GM12878 (cell line): ENCODE measurements at regions not wholly inside any gene's neighbourhood (a gene's known extent, or its start where the extent isn't known, plus 50 kb on each side); places are given as distances from the start of the nearest gene placed in this dataset.

Experiments used
- ATAC-seq: fragments of 200-7000 bp; cut with Tn5 transposase; 3 replicates; pipeline ENCODE4 v1.9.1; 2020; ENCODE audit warnings: mild to moderate bottlenecking, moderate library complexity
- BruUV-seq: library from RNA; stranded (reverse); fragments of 400-500 nt; replicated peaks from 2 replicates; lab custom pipeline; 2021; lab: Mats Ljungman, UMichigan
- CTCF ChIA-PET: fragments of 300-600 bp; sonication (Branson Sonifier 250); formaldehyde crosslinking; extraction: SDS; loops from one replicate; lab custom pipeline; 2021; ENCODE audit warnings: inconsistent platforms; lab: Yijun Ruan, JAX
- POLR2A ChIA-PET: fragments of 350-600 bp; formaldehyde crosslinking; extraction: SDS; loops from one replicate; lab custom pipeline; 2021; ENCODE audit warnings: inconsistent platforms; lab: Charles Lee
- RAD21 ChIA-PET: fragments of 300-600 bp; sonication (Branson Sonifier 250); formaldehyde crosslinking; loops from one replicate; lab custom pipeline; 2023; ENCODE audit warnings: antibody characterized with exemption; ENCODE audit not compliant: unreplicated experiment; lab: Charles Lee
- SMC1A ChIA-PET: fragments of 300-600 bp; sonication (Branson Sonifier 250); formaldehyde crosslinking; loops from one replicate; lab custom pipeline; 2023; ENCODE audit not compliant: unreplicated experiment, uncharacterized antibody; lab: Charles Lee
- DNase-seq: peaks from one replicate; pipeline ENCODE4 v3.0.0-alpha.2; 2011; ENCODE audit warnings: low read depth, low spot score
- FAIRE-seq: peaks from 3 replicates; lab custom pipeline; 2011; peaks lifted over from hg19 to GRCh38; lab: Jason Lieb, UNC
- H2AFZ ChIP-seq: 2 replicates; pipeline ENCODE4 v1.6.0; 2011; ENCODE audit warnings: low read depth, low read length, control low read depth; ENCODE audit not compliant: control insufficient read depth
- H3K27ac ChIP-seq: 2 replicates; pipeline ENCODE4 v1.5.1; 2011; ENCODE audit warnings: control low read depth; ENCODE audit not compliant: control insufficient read depth, insufficient read depth
- H3K27me3 ChIP-seq, 2 experiments: replicated peaks in 1 of 2; 2 replicates each; pipeline versions ENCODE4 v1.6.0 to v1.6.1; 2011; ENCODE audit warnings: low read length in 1 of 2; ENCODE audit not compliant: control insufficient read depth in 2 of 2, insufficient read depth in 2 of 2
- H3K36me3 ChIP-seq, 2 experiments: 2 replicates each; pipeline ENCODE4 v1.5.1; 2011; ENCODE audit warnings: low read length in 1 of 2; ENCODE audit not compliant: control insufficient read depth in 2 of 2, insufficient read depth in 2 of 2
- H3K4me1 ChIP-seq: 2 replicates; pipeline ENCODE4 v1.6.1; 2011; ENCODE audit warnings: mild to moderate bottlenecking, low read length, moderate library complexity, mixed read lengths; ENCODE audit not compliant: control insufficient read depth, insufficient read depth
- H3K4me2 ChIP-seq: 2 replicates; pipeline ENCODE4 v1.6.0; 2011; ENCODE audit warnings: control low read depth; ENCODE audit not compliant: control insufficient read depth, insufficient read depth
- H3K4me3 ChIP-seq: fragments of 200-600 bp; sonication (generic); 2 replicates; pipeline ENCODE4 v1.5.1; 2016
- H3K79me2 ChIP-seq: 2 replicates; pipeline ENCODE4 v1.6.0; 2011; ENCODE audit warnings: low read length; ENCODE audit not compliant: control insufficient read depth, insufficient read depth
- H3K9ac ChIP-seq: 2 replicates; pipeline ENCODE4 v1.8.0; 2011; ENCODE audit warnings: low read length, control low read depth, mixed read lengths; ENCODE audit not compliant: control insufficient read depth, insufficient read depth
- H3K9me3 ChIP-seq: replicated peaks from 3 replicates; pipeline ENCODE4 v1.5.1; 2011; ENCODE audit warnings: mild to moderate bottlenecking, low read length; ENCODE audit not compliant: control insufficient read depth, insufficient read depth
- H4K20me1 ChIP-seq: 2 replicates; pipeline ENCODE4 v1.6.0; 2011; ENCODE audit not compliant: control insufficient read depth, insufficient read depth
- CHD4 ChIP-seq: fragments of 200-600 bp; sonication (generic); IDR thresholded peaks from 2 replicates; pipeline ENCODE4 v1.6.1; 2016; ENCODE audit warnings: mild to moderate bottlenecking
- DPF2 ChIP-seq: fragments of 450-650 bp; IDR thresholded peaks from 2 replicates; pipeline ENCODE4 v1.6.1; 2017; ENCODE audit warnings: mild to moderate bottlenecking
- KDM1A ChIP-seq: fragments of 200-600 bp; sonication (generic); IDR thresholded peaks from 2 replicates; pipeline ENCODE4 v1.6.1; 2016; ENCODE audit warnings: borderline replicate concordance
- MYB ChIP-seq: fragments of 150-350 bp; IDR thresholded peaks from 2 replicates; pipeline ENCODE4 v1.6.1; 2014; ENCODE audit warnings: mild to moderate bottlenecking, low read depth, low read length, borderline replicate concordance
- NBN ChIP-seq: fragments of 450-650 bp; IDR thresholded peaks from 2 replicates; pipeline ENCODE4 v1.6.1; 2016
- NFXL1 ChIP-seq: fragments of 450-650 bp; IDR thresholded peaks from 2 replicates; pipeline ENCODE4 v1.6.1; 2017; ENCODE audit warnings: antibody characterized with exemption, mild to moderate bottlenecking, borderline replicate concordance
- ZBTB4 ChIP-seq: fragments of 450-650 bp; formaldehyde crosslinking; IDR thresholded peaks from 2 replicates; pipeline ENCODE4 v1.4.0; 2022; ENCODE audit warnings: mild to moderate bottlenecking, moderate library complexity
- ZNF622 ChIP-seq: fragments of 450-650 bp; IDR thresholded peaks from 2 replicates; pipeline ENCODE4 v1.6.1; 2017; ENCODE audit warnings: mild to moderate bottlenecking, inconsistent platforms
- WGBS: methylation state at CpG from one replicate; pipeline ENCODE4 v1.1.6; 2016; ENCODE audit warnings: low lambda C conversion rate; ENCODE audit not compliant: insufficient replicate concordance, insufficient coverage; ENCODE audit errors: missing lambda C conversion rate; 5-methylcytosine and 5-hydroxymethylcytosine counted together
- in situ Hi-C: fragments of 300-500 bp; cut with MboI; formaldehyde crosslinking; loops from 9 replicates; pipeline ENCODE4 v1.14.3; 2018; ENCODE audit warnings: mixed read lengths
- intact Hi-C: fragments of 100-400 bp; cut with micrococcal nuclease; formaldehyde crosslinking; loops from one replicate; pipeline ENCODE4 v1.14.2; 2022; ENCODE audit not compliant: unreplicated experiment

- no TSS peak for BruUV-seq
- Histone ChIP-seq H3K79me2 (no peaks in the 10 kb centered on the region), H3K36me3 (no peaks in the 10 kb centered on the region), H3K4me2 (no peak overlapping the region), H4K20me1 (no peaks in the 10 kb centered on the region), H3K27ac (no peak overlapping the region), H3K9ac (no peak overlapping the region), H3K4me3 (no peak overlapping the region), H3K4me1 (no peaks in the 10 kb centered on the region), H2AFZ (no peak overlapping the region), H3K27me3 (peaks cover 0 to 3% of the 10 kb centered on the region in 2 experiments; a peak in 2 of 4 replicates), H3K9me3 (no peaks in the 10 kb centered on the region)
- TF ChIP-seq DPF2 (no peak), NFXL1 (no peak), ZBTB4 (no peak), NBN (no peak), ZNF622 (no peak), KDM1A (no peak), MYB (no peak), CHD4 (no peak)
- in situ Hi-C loops: no loop called here
- DNase-seq: no peak
- no peak for FAIRE-seq
- POLR2A ChIA-PET: no interaction called here
- CTCF ChIA-PET: no interaction called here
- SMC1A ChIA-PET: no interaction called here
- RAD21 ChIA-PET: no interaction called here
- no peak for ATAC-seq
- intact Hi-C loops: no loop called here
- 52% methylated on average over 14 of the region's 14 CpGs for WGBS
Observed at GRCh38 chr3:194960446-194961032, 274.9 kb downstream of the FAM43A start.
